MM.1S (cell line): ENCODE measurements at regions not wholly inside any gene's neighbourhood (a gene's known extent, or its start where the extent isn't known, plus 50 kb on each side); places are given as distances from the start of the nearest gene placed in this dataset.

Experiments used
- CTCF ChIP-seq: fragments of 300-600 bp; sonication (generic); IDR thresholded peaks from 2 replicates; pipeline ENCODE4 v1.5.1; 2016; ENCODE audit warnings: antibody characterized with exemption, low read length, mixed read lengths
- EZH2 ChIP-seq: fragments of 300-600 bp; sonication (generic); optimal IDR thresholded peaks from 2 replicates; pipeline ENCODE3; 2017; ENCODE audit warnings: low read depth, mild to moderate bottlenecking, antibody characterized with exemption, low read length, mixed read lengths
- EZH2phosphoT487 ChIP-seq: fragments of 300-600 bp; sonication (generic); IDR thresholded peaks from 2 replicates; pipeline ENCODE4 v1.6.1; 2018; ENCODE audit warnings: antibody characterized with exemption, low read length

- TF ChIP-seq CTCF (no peak), EZH2 (no peak), EZH2phosphoT487 (no peak)
These were observed 205.3 kb downstream of the ZIC4 start for GRCh38 chr3:147201086-147201485.
